Suprapubic skin (tissue), 4 donors: ENCODE measurements at regions not wholly inside any gene's neighbourhood (a gene's known extent, or its start where the extent isn't known, plus 50 kb on each side); places are given as distances from the start of the nearest gene placed in this dataset.
A peak's percentile ranks its signal among the peaks of the same experiment; 100 is the strongest.

ENCODE experiments used
- DNase-seq, 2 donors: peaks; one replicate each; pipeline ENCODE4 v3.0.0-alpha.2; 2019; ENCODE audit warnings: low spot score in 2 of 2
- H3K27ac ChIP-seq: fragments of 200-600 bp; sonication (generic); one replicate; pipeline ENCODE4 v1.5.1; 2019
- H3K27me3 ChIP-seq: fragments of 200-600 bp; sonication (generic); one replicate; pipeline ENCODE4 v1.5.1; 2019
- H3K36me3 ChIP-seq: fragments of 200-600 bp; sonication (generic); one replicate; pipeline ENCODE4 v1.5.1; 2019
- H3K4me1 ChIP-seq: fragments of 200-600 bp; sonication (generic); one replicate; pipeline ENCODE4 v1.5.1; 2019
- H3K4me3 ChIP-seq: fragments of 200-600 bp; sonication (generic); one replicate; pipeline ENCODE4 v1.5.1; 2019; ENCODE audit warnings: mild to moderate bottlenecking
- H3K9me3 ChIP-seq: fragments of 200-600 bp; sonication (generic); one replicate; pipeline ENCODE4 v1.5.1; 2019
- CTCF ChIP-seq, 2 donors: fragments of 200-600 bp in 1 of 2; fragments of 450-650 bp in 1 of 2; sonication (generic) in 1 of 2; IDR thresholded peaks; one replicate each; pipeline ENCODE4 v1.5.1; 2016 to 2019; ENCODE audit warnings: antibody characterized with exemption in 2 of 2, mild to moderate bottlenecking in 1 of 2, moderate library complexity in 1 of 2
- EP300 ChIP-seq: sonication (generic); formaldehyde crosslinking; IDR thresholded peaks from one replicate; pipeline ENCODE4 v1.6.1; 2017; ENCODE audit warnings: antibody characterized with exemption
- POLR2A ChIP-seq, 2 donors: fragments of 450-650 bp; IDR thresholded peaks; one replicate each; pipeline ENCODE4 v1.6.1; 2017; ENCODE audit warnings: antibody characterized with exemption in 2 of 2, mild to moderate bottlenecking in 2 of 2, moderate library complexity in 2 of 2
- POLR2AphosphoS5 ChIP-seq, 3 donors: sonication (generic); formaldehyde crosslinking; IDR thresholded peaks; one replicate each; pipeline ENCODE4 v1.6.1; 2017; ENCODE audit warnings: antibody characterized with exemption in 3 of 3
- WGBS: methylation state at CpG from one replicate; pipeline ENCODE4 v1.1.5; 2018; 5-methylcytosine and 5-hydroxymethylcytosine counted together

GRCh38 chr4:74619931-74620702, 174.2 kb downstream of the BTC start:
- H3K27me3 ChIP-seq: no peaks in the 10 kb centered on the region
- DNase-seq: no peak
- TF ChIP-seq POLR2A (IDR thresholded peaks at IDR 0.05): no peak
- TF ChIP-seq CTCF (IDR thresholded peaks at IDR 0.05): no peak
- no peak for TF ChIP-seq EP300
- no peak for TF ChIP-seq POLR2AphosphoS5 (IDR thresholded peaks at IDR 0.05)
- H3K4me1 ChIP-seq: no peaks in the 10 kb centered on the region
- H3K27ac ChIP-seq: no peak overlapping the region
- no peaks in the 10 kb centered on the region for H3K36me3 ChIP-seq
- H3K9me3 ChIP-seq: no peaks in the 10 kb centered on the region
- no peak overlapping the region for H3K4me3 ChIP-seq
- WGBS: 60% methylated on average over 2 of the region's 2 CpGs

- DNase-seq: no peak
- Histone ChIP-seq H3K36me3 (no peaks in the 10 kb centered on the region), H3K27ac (no peak overlapping the region), H3K4me1 (no peaks in the 10 kb centered on the region), H3K27me3 (no peaks in the 10 kb centered on the region), H3K4me3 (no peak overlapping the region), H3K9me3 (no peaks in the 10 kb centered on the region)
- TF ChIP-seq EP300 (no peak), POLR2AphosphoS5 (IDR thresholded peaks at IDR 0.05) (no peak), POLR2A (IDR thresholded peaks at IDR 0.05) (no peak), CTCF (IDR thresholded peaks at IDR 0.05) (no peak)
Observed at GRCh38 chr4:74621616-74622015, 172.7 kb downstream of the BTC start.

GRCh38 chr4:74623041-74623440, 171.3 kb downstream of the BTC start:
- Histone ChIP-seq H3K27me3 (no peaks in the 10 kb centered on the region), H3K4me1 (no peaks in the 10 kb centered on the region), H3K9me3 (no peaks in the 10 kb centered on the region), H3K27ac (no peak overlapping the region), H3K36me3 (no peaks in the 10 kb centered on the region), H3K4me3 (no peak overlapping the region)
- no peak for DNase-seq
- peak in 1 of 2 donors; percentile 7 for TF ChIP-seq CTCF (IDR thresholded peaks at IDR 0.05)
- no peak for TF ChIP-seq EP300
- TF ChIP-seq POLR2AphosphoS5 (IDR thresholded peaks at IDR 0.05): no peak
- WGBS: 38% methylated on average over 3 of the region's 3 CpGs

- DNase-seq: no peak
- no peaks in the 10 kb centered on the region for H3K9me3 ChIP-seq
- H3K27ac ChIP-seq: no peak overlapping the region
- H3K4me1 ChIP-seq: no peaks in the 10 kb centered on the region
- TF ChIP-seq CTCF (IDR thresholded peaks at IDR 0.05): no peak
- no peak for TF ChIP-seq EP300
- TF ChIP-seq POLR2AphosphoS5 (IDR thresholded peaks at IDR 0.05): no peak
- no peak for TF ChIP-seq POLR2A (IDR thresholded peaks at IDR 0.05)
- H3K36me3 ChIP-seq: no peaks in the 10 kb centered on the region
- WGBS: 62% methylated on average over 5 of the region's 5 CpGs
- no peaks in the 10 kb centered on the region for H3K27me3 ChIP-seq
- H3K4me3 ChIP-seq: no peak overlapping the region
Observed at GRCh38 chr4:74624351-74625151, 169.8 kb downstream of the BTC start.

GRCh38 chr4:74625981-74626380, 168.3 kb downstream of the BTC start:
- Histone ChIP-seq H3K9me3 (no peaks in the 10 kb centered on the region), H3K27ac (no peak overlapping the region), H3K4me3 (no peak overlapping the region), H3K4me1 (no peaks in the 10 kb centered on the region), H3K36me3 (no peaks in the 10 kb centered on the region), H3K27me3 (no peaks in the 10 kb centered on the region)
- WGBS: 81% methylated on average over 1 of the region's 1 CpG
- TF ChIP-seq CTCF (IDR thresholded peaks at IDR 0.05) (no peak), POLR2A (IDR thresholded peaks at IDR 0.05) (no peak), POLR2AphosphoS5 (IDR thresholded peaks at IDR 0.05) (no peak), EP300 (no peak)
- DNase-seq: no peak
